Mammary epithelial cell (primary cell): ENCODE measurements at regions not wholly inside any gene's neighbourhood (a gene's known extent, or its start where the extent isn't known, plus 50 kb on each side); places are given as distances from the start of the nearest gene placed in this dataset.

Source experiments
- EZH2 ChIP-seq: IDR thresholded peaks from 2 replicates; pipeline ENCODE4 v1.6.1; 2012; ENCODE audit warnings: low read length, inconsistent platforms, borderline replicate concordance
- TF ChIP-seq, protein P1 (sequence below), 2 donors: IDR thresholded peaks in 1 of 2; conservative IDR thresholded peaks in 1 of 2; 2 replicates each; pipeline ENCODE4 v1.5.1; 2011 to 2012; ENCODE audit warnings: inconsistent platforms in 2 of 2, low read length in 2 of 2, mild to moderate bottlenecking in 2 of 2, control low read depth in 1 of 2, low read depth in 1 of 2; ENCODE audit not compliant: insufficient read depth in 1 of 2; ENCODE audit errors: extremely low read depth in 1 of 2

DNA sequence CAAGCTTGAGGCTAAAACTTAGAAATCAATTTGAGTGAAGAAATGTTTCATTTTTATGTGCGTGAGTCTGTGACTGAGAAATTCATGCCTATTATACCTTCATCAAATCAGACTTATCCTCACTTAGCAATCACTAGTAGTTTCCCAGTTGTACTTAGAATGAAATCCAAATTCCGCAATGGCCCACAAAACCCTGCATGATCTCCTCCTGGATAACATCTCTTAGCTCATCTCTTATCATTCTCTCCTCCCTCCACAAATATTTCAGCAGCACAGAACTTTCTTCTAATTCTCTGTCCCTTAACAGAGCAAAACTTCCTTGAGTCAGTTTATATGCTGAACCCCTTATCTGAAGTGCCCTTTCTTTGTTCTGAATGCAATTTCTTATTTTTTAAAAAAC lies 198.8 kb upstream of the TGFBR2 start:
- TF ChIP-seq, protein P1, sequence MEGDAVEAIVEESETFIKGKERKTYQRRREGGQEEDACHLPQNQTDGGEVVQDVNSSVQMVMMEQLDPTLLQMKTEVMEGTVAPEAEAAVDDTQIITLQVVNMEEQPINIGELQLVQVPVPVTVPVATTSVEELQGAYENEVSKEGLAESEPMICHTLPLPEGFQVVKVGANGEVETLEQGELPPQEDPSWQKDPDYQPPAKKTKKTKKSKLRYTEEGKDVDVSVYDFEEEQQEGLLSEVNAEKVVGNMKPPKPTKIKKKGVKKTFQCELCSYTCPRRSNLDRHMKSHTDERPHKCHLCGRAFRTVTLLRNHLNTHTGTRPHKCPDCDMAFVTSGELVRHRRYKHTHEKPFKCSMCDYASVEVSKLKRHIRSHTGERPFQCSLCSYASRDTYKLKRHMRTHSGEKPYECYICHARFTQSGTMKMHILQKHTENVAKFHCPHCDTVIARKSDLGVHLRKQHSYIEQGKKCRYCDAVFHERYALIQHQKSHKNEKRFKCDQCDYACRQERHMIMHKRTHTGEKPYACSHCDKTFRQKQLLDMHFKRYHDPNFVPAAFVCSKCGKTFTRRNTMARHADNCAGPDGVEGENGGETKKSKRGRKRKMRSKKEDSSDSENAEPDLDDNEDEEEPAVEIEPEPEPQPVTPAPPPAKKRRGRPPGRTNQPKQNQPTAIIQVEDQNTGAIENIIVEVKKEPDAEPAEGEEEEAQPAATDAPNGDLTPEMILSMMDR (conservative IDR thresholded peaks at IDR 0.05 in 1 of 2, IDR thresholded peaks at IDR 0.05 in 1 of 2; ENCODE audit: extremely low read depth in 1 of 2, insufficient read depth in 1 of 2, low read depth in 1 of 2, low read length in 2 of 2) = no peak
- TF ChIP-seq EZH2 = no peak
